ENCODE measurements at regions not wholly inside any gene's neighbourhood (a gene's known extent, or its start where the extent isn't known, plus 50 kb on each side); places are given as distances from the start of the nearest gene placed in this dataset.

- TF ChIP-seq CTCF (IDR thresholded peaks at IDR 0.05) (no peak), POLR2AphosphoS5 (IDR thresholded peaks at IDR 0.05; ENCODE audit: insufficient read depth in 1 of 2, low read depth in 1 of 2) (no peak)
Observed at GRCh38 chr12:25705261-25705660, 152.2 kb upstream of the LMNTD1 start.
